ENCODE measurements at regions not wholly inside any gene's neighbourhood (a gene's known extent, or its start where the extent isn't known, plus 50 kb on each side); places are given as distances from the start of the nearest gene placed in this dataset.
A peak's percentile ranks its signal among the peaks of the same experiment; 100 is the strongest.

GRCh38 chr3:124354150-124354549 is 362.2 kb upstream of the ROPN1 start:
- H3K27me3 ChIP-seq, result no peaks in the 10 kb centered on the region
- no peak overlapping the region for H3K27ac ChIP-seq
- no peaks in the 10 kb centered on the region for H3K4me1 ChIP-seq
- WGBS (ENCODE audit: insufficient coverage, low coverage, low lambda C conversion rate, missing lambda C conversion rate), result 87% methylated on average over 2 of the region's 2 CpGs
- intact Hi-C loops (cut with DNase I), result loop anchor here in 1 of 2 donors (5.0 kb wide), 1 partner anchor 113 kb away; no protein-coding TSS in a partner anchor
- ATAC-seq (no peak), DNase-seq (no peak)
- no peaks in the 10 kb centered on the region for H3K9me3 ChIP-seq
- H3K4me3 ChIP-seq, result no peak overlapping the region
- TF ChIP-seq CTCF (IDR thresholded peaks at IDR 0.05) (no peak), POLR2A (IDR thresholded peaks at IDR 0.05) (no peak)
- H3K36me3 ChIP-seq, result no peaks in the 10 kb centered on the region

GRCh38 chr3:124358156-124358555 is 366.2 kb upstream of the ROPN1 start:
- 71% methylated on average over 3 of the region's 3 CpGs for WGBS (ENCODE audit: insufficient coverage, low coverage, low lambda C conversion rate, missing lambda C conversion rate)
- intact Hi-C loops (cut with DNase I), result no loop called here
- TF ChIP-seq POLR2A (IDR thresholded peaks at IDR 0.05) (no peak), CTCF (IDR thresholded peaks at IDR 0.05) (no peak)

GRCh38 chr3:124360155-124360554 is 368.2 kb upstream of the ROPN1 start:
- Histone ChIP-seq H3K27ac (peak overlapping the region in 1 of 3 donors; percentile 26), H3K4me1 (peaks cover 0 to 49% (median 8%) of the 10 kb centered on the region in 4 donors), H3K4me3 (no peak overlapping the region), H3K36me3 (no peaks in the 10 kb centered on the region), H3K9me3 (no peaks in the 10 kb centered on the region), H3K27me3 (no peaks in the 10 kb centered on the region)
- WGBS (ENCODE audit: insufficient coverage, low coverage, low lambda C conversion rate, missing lambda C conversion rate), result 90% methylated on average over 2 of the region's 3 CpGs
- intact Hi-C loops (cut with DNase I), result no loop called here
- no peak for ATAC-seq
- no peak for TF ChIP-seq POLR2A (IDR thresholded peaks at IDR 0.05)
- TF ChIP-seq CTCF (IDR thresholded peaks at IDR 0.05), result no peak
- no peak for DNase-seq

More at GRCh38 chr3:124358156-124358555, 366.2 kb upstream of the ROPN1 start:
- no peaks in the 10 kb centered on the region for H3K36me3 ChIP-seq
- no peaks in the 10 kb centered on the region for H3K9me3 ChIP-seq
- ATAC-seq, result no peak
- H3K4me3 ChIP-seq, result no peak overlapping the region
- H3K4me1 ChIP-seq, result peaks cover 0 to 31% (median 6%) of the 10 kb centered on the region in 4 donors
- no peaks in the 10 kb centered on the region for H3K27me3 ChIP-seq
- H3K27ac ChIP-seq, result no peak overlapping the region
- no peak for DNase-seq

- no peaks in the 10 kb centered on the region for H3K9me3 ChIP-seq
- DNase-seq (no peak), ATAC-seq (no peak)
- no peak for TF ChIP-seq CTCF (IDR thresholded peaks at IDR 0.05)
- no peak for TF ChIP-seq POLR2A (IDR thresholded peaks at IDR 0.05)
- 60% methylated on average over 3 of the region's 3 CpGs for WGBS (ENCODE audit: insufficient coverage, low coverage, low lambda C conversion rate, missing lambda C conversion rate)
- H3K27me3 ChIP-seq, result no peaks in the 10 kb centered on the region
- H3K4me1 ChIP-seq, result peaks cover 0 to 52% (median 8%) of the 10 kb centered on the region in 4 donors
- H3K4me3 ChIP-seq, result no peak overlapping the region
- intact Hi-C loops (cut with DNase I), result no loop called here
- H3K36me3 ChIP-seq, result no peaks in the 10 kb centered on the region
- H3K27ac ChIP-seq, result peak overlapping the region in 1 of 3 donors; percentile 26
Observed at GRCh38 chr3:124360563-124360962, 368.6 kb upstream of the ROPN1 start.

GRCh38 chr3:124361566-124361965 is 368.7 kb upstream of the UMPS start:
- peaks cover 0 to 52% (median 8%) of the 10 kb centered on the region in 4 donors for H3K4me1 ChIP-seq
- no peaks in the 10 kb centered on the region for H3K27me3 ChIP-seq
- no peak overlapping the region for H3K4me3 ChIP-seq
- DNase-seq (no peak), ATAC-seq (no peak)
- no peaks in the 10 kb centered on the region for H3K9me3 ChIP-seq
- intact Hi-C loops (cut with DNase I), result no loop called here
- WGBS (ENCODE audit: insufficient coverage, low coverage, low lambda C conversion rate, missing lambda C conversion rate), result 84% methylated on average over 3 of the region's 3 CpGs
- TF ChIP-seq POLR2A (IDR thresholded peaks at IDR 0.05) (no peak), CTCF (IDR thresholded peaks at IDR 0.05) (no peak)
- peak overlapping the region in 1 of 3 donors; percentile 94 for H3K27ac ChIP-seq
- no peaks in the 10 kb centered on the region for H3K36me3 ChIP-seq

All from right lobe of liver (tissue), 6 donors.